Body of pancreas (tissue), 4 donors: ENCODE measurements at regions not wholly inside any gene's neighbourhood (a gene's known extent, or its start where the extent isn't known, plus 50 kb on each side); places are given as distances from the start of the nearest gene placed in this dataset.

Source experiments
- CTCF ChIP-seq, 7 experiments: fragments of 450-650 bp in 4 of 7; fragments of 200-600 bp in 3 of 7; sonication (generic) in 3 of 7; IDR thresholded peaks; one replicate each; pipeline ENCODE4 v1.5.1; 2016 to 2019; ENCODE audit warnings: antibody characterized with exemption in 7 of 7
- POLR2A ChIP-seq, 3 donors: fragments of 450-650 bp; IDR thresholded peaks; one replicate each; pipeline ENCODE4 v1.6.1; 2016; ENCODE audit warnings: antibody characterized with exemption in 3 of 3, mild to moderate bottlenecking in 2 of 3

GRCh38 chr7:49346195-49346899 is 422.0 kb downstream of the CDC14C start:
- TF ChIP-seq POLR2A (IDR thresholded peaks at IDR 0.05) (no peak), CTCF (IDR thresholded peaks at IDR 0.05) (no peak)
